Left colon (tissue), 2 donors: ENCODE measurements at regions not wholly inside any gene's neighbourhood (a gene's known extent, or its start where the extent isn't known, plus 50 kb on each side); places are given as distances from the start of the nearest gene placed in this dataset.

Experiments used
- ATAC-seq: fragments of 200-7000 bp; cut with Tn5 transposase; one replicate; pipeline ENCODE4 v1.9.1; 2020; ENCODE audit warnings: mild to moderate bottlenecking, moderate library complexity
- DNase-seq, 2 donors: peaks; one replicate each; pipeline ENCODE4 v3.0.0-alpha.2; 2020
- intact Hi-C, 2 donors: fragments of 100-400 bp; cut with DNase I in 1 of 2; cut with micrococcal nuclease in 1 of 2; formaldehyde crosslinking; loops; one replicate each; pipeline versions ENCODE4 v1.11.2 to v1.14.0; 2022; cut with DNase I, micrococcal nuclease
- donor health status: DM: no; HTN: no; CAD: no.
- donor health status: DM: yes; HTN: yes; CAD: no.

DNA sequence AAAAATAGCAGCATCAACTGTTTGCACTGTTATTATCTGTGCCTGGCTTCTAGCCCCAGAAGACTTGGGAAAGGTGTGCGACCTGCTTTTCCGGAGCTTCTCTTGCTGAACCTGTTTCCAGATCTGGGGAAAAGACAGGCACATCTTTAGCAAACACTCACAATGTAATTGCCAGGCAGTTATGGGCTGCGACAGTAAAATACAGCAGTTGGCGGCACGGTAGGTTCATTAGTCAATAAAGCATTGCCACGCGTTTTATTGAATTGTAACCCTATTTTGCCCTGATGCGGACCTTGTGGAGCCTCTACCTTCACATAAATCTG, 223.7 kb upstream of the TSHZ3 start:
- intact Hi-C loops, result no loop called here
- ATAC-seq (no peak), DNase-seq (no peak)

DNA sequence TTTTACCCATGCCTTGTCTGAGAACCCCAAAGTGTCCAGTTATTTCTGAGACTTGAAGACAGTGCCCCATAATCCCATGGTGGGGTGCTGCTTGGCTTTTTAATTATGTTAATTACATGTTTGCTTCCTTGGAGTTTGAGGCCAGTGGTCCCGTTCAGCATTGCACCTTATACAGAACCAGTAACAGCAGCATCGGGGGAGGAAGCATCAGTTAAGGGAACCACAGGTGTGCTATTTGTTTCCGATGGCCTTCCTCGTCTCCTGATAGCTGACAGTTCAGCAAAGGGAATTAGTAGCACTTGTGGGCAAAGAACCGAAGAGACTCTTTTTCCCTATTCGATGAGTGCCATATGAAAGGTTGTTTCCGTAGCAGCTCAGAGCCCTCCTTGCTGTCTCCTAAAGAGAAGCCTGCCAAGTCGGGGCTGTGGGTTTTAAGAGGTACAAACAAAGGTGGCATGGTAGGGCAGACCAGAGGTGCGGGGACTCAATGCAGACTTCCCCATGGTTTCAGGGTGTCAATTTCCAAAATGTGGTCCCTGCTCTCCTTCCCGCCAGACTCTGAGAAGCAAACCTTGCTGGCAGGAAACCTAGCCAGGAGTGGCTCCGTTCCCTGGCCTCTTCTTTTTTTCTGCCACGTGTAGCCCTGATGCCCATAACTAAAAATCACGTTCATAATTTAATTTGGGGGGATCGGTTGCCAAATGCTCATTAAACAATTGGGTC, 225.2 kb upstream of the TSHZ3 start:
- intact Hi-C loops, result no loop called here
- ATAC-seq (no peak), DNase-seq (no peak)

DNA sequence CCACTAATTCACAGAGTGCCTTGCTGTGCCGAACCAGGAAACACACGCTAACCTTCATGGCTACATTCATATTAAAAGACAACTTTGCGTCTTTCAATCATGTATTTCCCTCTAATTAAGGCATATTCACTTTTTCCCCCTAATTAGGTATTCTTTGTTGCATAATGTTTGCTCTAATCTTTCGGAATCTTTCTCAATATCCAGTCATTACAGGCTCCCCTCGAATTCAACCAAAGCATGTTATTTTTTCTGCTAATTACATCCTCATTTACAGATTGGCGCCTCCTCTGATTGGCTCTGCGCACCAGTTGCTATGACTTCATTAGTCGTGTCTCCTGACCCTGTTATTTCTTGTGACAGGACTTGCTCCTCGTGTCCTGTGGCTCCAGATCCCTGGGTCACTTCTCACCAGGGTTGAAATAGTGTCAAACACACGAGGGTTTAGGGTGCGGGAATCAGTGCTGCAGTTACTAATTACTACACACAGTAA, 226.7 kb upstream of the TSHZ3 start:
- ATAC-seq, result no peak
- no peak for DNase-seq
- intact Hi-C loops, result no loop called here

DNA sequence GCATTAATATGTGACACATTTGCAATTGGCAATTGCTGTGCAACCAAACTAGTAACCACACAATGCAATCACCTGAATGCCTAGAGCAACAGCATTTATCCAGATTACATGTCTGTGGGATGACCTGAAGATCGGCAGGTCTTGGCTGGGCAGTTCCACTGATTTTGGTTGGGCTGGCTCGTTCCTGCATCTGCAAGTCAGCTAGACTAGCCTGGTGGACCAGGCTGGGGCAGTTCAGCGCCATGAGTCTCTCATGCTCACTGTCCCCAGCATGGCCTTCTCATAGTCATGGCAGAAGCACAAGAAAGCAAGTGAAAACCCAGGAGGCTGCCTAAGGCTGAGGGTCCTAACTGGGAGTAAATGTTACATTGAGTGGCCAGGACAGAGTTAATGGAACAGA, 229.1 kb upstream of the TSHZ3 start:
- no peak for ATAC-seq
- no peak for DNase-seq
- intact Hi-C loops, result no loop called here

DNA sequence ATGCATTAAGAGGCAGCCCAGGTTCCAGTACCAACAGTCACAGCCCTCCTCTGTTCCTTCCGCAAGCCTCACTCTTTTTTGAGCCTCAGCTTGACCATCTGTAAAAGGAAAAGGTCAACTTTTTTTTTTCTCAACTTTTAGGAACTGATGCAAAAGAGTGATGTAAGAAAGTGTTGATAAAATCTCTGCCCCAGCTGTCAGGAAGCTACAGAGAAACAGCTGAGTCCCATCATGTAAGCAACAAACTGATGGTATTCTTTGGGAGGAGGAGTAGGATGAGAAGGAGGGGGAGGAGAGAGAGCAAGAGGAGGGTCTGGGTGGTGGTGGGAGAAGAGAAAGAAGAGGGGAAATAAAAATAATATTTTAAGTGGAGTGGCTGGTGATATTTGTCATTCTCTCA, 233.9 kb upstream of the TSHZ3 start:
- intact Hi-C loops, result no loop called here
- no peak for DNase-seq
- ATAC-seq, result no peak

DNA sequence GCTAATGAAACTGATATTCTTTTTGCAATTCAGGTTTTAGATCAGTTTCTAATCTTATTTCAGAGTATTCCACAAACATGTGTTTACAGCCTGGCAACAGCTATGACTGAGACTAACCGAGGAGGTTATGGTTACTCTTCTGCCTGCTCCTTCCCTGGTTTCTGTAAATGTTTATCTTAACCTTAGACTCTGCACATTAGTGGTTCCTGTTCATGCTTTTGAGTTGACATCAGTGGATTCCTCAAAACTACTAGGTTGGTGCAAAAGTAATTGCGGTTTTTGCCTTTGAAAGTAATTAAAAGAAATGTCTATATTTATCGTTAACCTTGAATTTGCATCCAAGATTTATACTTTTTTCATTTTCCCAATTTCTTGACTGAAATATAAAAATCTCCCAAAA, 237.0 kb upstream of the TSHZ3 start:
- ATAC-seq (no peak), DNase-seq (no peak)
- intact Hi-C loops, result no loop called here

DNA sequence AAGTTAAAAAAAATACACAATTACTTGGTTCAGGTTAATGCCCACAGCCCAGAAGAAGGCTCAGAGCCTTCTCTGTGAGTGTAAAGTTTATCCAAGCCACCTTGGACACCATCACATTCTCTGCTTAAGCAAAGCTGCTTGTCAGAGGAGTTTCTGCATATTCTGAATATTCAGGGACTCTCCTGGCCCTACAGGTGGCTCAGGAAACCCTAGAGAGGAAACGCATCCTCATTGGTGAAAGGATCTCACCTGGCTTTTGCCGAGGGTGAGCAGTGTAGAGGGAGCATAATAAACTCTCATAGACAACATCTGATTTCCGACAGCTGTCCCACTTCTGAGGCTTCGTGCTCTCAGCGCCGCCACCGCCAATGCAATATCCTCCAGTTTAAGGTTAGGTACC, 239.9 kb upstream of the TSHZ3 start:
- intact Hi-C loops, result no loop called here
- DNase-seq (no peak), ATAC-seq (no peak)

DNA sequence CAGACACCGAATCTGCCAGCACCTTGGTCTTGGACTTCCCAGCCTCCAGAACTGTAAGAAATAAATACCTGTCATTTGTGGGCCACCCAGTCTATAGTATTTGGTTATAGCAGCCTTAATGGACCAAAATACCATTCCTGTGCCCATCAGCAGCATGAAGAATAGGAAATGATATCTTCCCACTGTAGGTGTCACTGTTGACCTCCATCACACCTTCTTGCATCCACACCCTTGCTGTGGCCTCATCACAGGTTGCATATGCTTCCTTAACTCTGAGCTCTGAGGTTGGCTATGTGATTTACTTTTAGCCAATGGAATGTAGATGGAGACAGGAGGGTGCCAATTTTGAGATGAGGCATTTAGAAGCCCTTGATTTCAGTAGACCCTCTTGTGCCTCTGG, 242.0 kb upstream of the TSHZ3 start:
- DNase-seq, result no peak
- intact Hi-C loops, result no loop called here
- no peak for ATAC-seq

DNA sequence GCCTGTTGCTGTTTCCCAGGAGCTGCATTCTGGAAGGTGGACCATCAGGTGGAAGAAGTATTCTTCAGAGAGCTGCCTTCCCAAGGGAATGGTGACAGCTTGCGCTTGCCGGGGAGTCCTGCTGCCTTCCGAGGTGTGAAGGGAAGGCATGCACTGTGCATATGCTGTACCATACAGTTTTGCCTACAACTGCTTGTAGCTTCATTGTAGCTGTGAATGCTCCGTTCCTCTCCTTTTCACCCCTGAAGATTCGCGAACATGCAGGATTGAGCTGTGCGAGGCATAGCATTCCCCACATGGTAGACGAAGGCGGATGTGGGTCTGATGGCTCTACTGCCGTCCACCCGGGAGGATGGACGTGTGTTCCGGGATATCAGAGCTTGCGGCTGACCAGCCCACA, 243.2 kb upstream of the TSHZ3 start:
- intact Hi-C loops, result no loop called here
- ATAC-seq, result no peak
- DNase-seq, result no peak

DNA sequence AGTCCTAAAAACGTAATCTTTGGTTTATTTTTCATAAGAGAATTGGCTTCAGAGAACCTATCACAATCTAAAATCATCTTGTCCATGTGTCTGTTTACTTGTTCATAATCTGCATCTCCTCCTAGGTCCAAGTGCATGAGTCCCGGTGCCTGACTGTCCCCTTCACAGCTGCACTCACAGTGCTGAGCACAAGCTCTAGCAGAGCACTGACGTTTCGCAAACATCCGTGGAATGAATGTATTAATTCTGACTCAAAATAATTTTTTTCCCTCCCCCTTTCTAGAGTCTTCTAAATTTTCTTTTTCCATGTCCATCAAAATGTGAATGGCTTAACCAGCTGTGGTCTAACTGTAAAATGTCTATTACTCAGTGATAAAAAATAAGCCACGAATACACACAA, 245.5 kb upstream of the TSHZ3 start:
- intact Hi-C loops, result no loop called here
- ATAC-seq, result no peak
- no peak for DNase-seq

DNA sequence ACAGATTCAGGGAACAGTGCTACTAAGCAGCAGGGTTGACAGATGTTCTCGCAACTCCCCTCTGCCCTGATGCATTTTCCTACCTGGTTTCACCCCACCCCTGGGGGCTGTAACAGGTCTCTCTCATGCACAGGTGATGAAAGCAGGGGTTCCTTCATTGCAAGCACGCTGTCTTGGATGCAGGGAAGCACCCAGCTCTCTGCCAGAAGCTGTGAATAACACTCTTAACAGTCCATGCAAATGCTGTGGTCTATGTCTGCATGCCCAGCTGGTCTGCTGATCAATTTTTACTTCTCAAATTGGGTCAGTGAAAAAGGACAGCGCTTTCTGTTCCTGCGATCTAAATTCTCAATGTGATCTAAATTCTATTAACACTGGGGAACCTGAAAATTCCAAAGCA, 246.3 kb upstream of the TSHZ3 start:
- intact Hi-C loops, result no loop called here
- DNase-seq, result no peak
- no peak for ATAC-seq

DNA sequence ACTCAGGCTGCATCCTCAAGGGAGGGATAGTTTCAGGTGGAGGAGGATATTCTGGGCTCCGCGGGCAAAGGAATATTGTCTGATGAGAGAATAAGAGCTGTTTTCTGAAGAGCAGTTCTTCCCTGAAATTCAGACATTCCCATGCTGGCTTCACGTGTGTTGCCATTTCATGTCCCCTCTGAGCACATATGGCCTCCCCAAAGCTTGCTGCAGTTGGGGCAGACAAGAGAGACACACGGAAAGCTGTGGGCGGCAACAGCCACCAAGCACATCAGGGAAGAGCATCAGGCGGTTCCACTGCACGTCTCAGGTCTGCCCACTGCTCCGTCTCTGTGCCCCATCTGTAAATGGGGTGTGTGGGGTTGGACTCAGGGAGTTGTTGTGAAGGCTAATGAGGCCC, 247.5 kb upstream of the TSHZ3 start:
- intact Hi-C loops, result no loop called here
- ATAC-seq (no peak), DNase-seq (no peak)

DNA sequence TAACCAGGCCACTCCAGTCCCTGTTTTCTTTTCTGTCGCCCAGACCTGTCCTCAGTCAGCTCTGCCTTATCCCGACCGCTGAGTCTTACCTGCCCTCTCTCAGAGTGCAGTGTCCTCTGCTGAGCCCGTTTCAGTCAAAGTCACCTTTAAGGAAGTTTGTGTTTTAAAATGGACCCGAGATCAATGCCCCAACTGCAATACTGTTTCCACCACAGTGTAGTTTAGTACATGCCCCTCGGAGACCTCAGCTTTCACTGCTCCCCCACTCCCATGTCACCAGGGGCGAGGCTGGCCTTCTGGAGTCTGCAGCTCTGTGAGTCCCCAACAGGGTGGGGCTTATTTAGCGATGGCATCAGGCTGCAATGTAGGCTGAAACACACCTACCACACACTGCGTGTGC, 248.4 kb upstream of the TSHZ3 start:
- no peak for ATAC-seq
- no peak for DNase-seq
- intact Hi-C loops, result no loop called here

DNA sequence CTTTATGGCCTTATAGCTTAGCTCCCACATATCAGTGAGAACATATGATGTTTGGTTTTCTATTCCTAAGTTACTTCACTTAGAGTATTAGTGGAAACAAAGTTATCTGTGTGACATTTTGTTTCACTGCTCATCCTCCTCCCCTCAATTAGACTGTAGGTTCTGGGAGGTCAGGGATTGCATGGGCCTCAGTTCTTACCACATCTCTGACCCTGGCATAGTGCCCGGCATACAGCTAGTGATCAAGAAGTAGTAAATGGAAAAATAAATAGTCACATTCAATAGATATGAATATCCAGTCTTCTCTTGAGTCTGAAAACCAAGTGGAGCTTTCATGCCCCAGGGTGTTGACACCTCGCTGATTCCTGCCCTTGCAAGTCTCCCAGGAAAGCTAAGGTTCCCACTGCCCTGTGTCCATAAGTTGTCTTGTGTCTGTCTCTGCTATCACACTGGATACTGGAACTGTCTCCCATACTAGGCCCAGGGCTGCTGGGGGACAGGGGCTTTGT, 249.5 kb upstream of the TSHZ3 start:
- ATAC-seq (no peak), DNase-seq (no peak)
- intact Hi-C loops, result no loop called here

DNA sequence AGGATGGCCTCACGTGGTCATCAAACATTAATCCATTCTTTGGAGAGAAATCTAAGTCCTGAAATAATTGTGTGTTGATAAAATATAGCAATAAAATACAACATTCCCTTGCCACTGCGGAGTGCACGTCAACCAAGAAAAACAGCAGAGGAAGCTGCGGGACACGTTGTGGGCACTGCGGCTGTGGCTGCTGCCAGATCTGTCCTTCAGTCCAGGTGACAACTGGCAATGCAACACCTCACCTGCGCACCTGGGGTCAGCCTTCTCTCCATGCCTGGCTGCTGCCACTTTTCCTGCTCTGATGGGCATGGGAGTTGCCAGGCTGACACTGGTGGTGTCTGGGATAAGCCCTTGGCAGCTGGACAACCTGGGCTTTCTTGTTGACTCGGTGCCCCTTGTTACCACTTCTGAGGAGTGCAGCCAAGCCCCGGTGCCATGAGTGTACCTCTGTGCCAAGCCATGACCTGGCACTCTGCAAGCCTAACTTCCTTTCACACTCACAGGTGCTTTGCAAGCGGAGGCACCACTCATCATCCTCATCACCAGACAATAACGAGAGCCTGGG, 251.6 kb upstream of the TSHZ3 start:
- intact Hi-C loops, result no loop called here
- DNase-seq (no peak), ATAC-seq (no peak)

DNA sequence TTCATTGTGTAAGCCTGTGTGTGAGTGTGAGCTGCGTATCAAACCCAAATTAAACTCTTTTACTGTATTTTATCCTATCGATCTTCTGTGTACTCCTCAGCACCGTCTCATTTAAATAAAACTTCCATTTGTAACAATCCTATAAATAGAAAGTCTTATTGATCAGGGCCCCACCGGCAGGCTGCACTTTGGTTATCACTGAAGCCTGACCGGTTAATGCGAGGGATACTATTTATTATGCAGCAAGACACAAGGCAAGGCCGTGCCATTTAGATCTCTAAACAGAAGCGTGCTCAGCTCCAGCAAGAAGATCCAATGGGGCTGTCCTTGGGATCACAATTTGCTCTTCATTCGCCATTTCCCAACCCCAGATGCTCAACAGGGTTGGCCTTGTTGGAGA, 252.6 kb upstream of the TSHZ3 start:
- DNase-seq, result no peak
- intact Hi-C loops, result no loop called here
- no peak for ATAC-seq

DNA sequence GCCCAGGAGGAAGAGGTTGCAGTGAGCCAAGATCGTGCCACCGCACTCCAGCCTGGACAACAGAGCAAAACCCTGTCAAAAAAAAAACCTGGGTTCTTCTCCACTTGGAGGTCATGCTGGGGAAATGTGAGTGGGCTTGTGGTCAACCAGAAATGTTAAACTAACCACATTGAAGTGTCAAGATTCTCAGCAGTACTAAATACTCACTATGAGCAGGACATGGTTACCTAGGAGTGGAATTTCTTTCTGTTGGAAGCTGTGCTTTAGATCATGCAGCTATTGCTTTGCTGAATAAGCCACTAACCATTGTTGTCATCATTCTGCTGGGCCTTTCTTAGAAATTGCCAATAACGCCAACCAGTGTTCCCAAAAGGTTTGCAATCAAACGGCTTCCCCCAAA, 253.3 kb upstream of the TSHZ3 start:
- intact Hi-C loops, result no loop called here
- DNase-seq (no peak), ATAC-seq (no peak)

DNA sequence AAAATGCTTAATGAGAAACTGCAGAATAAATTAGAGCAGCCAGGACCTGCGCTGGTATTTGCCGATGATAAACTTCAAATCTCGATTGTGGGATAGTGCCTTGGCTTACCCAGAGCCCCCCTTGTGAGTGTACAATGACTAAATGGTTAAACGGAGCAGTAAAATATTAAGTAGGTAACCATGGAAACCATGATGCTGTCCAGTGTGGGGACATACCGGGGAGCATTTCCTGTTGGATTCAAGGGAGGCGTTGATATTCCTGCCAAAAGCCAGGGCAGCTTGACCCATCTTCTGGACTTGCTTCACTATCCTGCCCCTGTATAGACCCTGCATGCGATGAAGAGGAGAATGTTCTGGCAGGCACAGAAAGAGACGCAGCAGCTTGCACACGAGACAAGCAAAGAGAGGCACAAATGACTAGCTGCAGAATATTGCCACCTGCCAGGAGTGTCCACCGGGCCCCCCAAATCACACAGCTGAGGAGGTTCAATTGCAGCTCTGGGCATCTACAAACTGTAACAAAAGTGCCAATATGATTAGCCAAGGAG, 255.3 kb upstream of the TSHZ3 start:
- DNase-seq (no peak), ATAC-seq (no peak)
- intact Hi-C loops, result no loop called here

DNA sequence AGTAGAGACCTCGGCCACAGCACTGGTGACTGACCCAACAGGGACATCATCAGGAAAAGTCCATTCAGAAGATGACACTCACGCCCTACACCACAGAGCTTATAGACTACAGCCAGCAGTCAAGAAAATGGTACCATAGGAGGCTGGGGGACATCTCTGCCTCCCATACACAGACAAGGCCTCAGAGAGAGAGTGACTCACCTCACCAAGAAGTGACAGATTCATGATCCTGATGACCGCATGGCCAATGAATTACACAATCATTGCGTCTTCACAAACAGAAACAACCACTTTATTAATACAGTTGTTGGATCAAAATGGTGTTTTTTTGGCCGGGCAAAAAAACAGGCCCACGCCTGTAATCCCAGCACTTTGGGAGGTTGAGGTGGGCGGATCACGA, 260.8 kb upstream of the TSHZ3 start:
- intact Hi-C loops, result no loop called here
- DNase-seq (no peak), ATAC-seq (no peak)

DNA sequence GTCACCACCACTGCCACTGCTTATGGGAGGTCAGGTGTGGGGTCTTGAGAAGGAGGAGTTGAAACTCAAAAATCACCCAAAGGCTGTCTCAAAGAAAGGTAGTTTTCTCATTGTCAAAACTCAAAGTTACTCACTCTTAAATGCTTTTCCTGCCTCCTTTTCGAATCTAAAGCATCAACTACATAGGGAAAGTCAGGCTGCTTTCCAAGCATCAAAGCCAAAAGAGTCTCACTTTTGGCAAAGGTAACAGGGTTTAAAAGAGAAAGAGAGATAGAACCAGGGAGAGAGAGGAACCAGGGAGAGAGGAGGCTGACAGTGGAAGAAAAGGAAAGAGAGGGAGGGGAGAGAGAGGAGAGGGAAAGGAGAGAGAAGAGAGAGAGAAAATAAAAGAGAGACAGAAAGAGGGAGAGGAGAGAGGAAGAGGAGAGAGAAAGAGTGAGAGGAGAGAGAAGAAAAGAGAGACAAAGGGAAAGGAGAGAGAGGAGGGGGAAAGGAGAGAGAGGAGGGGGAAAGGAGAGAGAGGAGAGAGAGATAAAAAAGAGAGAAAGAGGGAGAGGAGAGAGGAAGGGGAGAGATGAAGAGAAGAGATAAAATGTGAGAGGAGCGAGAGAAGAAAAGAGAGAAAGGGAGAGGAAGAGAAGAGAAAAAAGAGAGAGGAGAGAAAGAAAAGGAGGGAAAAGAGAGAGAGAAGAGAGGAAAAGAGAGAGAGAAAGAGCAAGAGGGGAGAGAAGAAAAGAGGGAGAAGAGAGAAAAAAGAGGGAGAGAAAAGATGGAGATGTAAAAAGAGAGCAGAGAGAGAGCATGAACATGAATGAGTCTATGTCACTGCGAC, 262.0 kb upstream of the TSHZ3 start:
- DNase-seq (no peak), ATAC-seq (no peak)
- intact Hi-C loops, result no loop called here
